Stimulated activated CD4-positive, alpha-beta T cell treated with anti-CD3 and anti-CD28 coated beads, Interleukin-12 subunit alpha, Interleukin-12 subunit beta, amount 100 ng/mL, for 48 hours (primary cell): ENCODE measurements at regions not wholly inside any gene's neighbourhood (a gene's known extent, or its start where the extent isn't known, plus 50 kb on each side); places are given as distances from the start of the nearest gene placed in this dataset.

Experiments
- DNase-seq, 3 donors: peaks; one replicate each; pipeline ENCODE4 v3.0.0-alpha.2; 2020; ENCODE audit warnings: low read depth in 2 of 3, low spot score in 1 of 3

- DNase-seq = no peak
Observed at GRCh38 chr5:88144219-88145001, 124.2 kb downstream of the TMEM161B start.

- DNase-seq = no peak
Observed at GRCh38 chr5:88143693-88144218, 124.9 kb downstream of the TMEM161B start.

- no peak for DNase-seq
Observed at GRCh38 chr5:88142886-88143692, 125.6 kb downstream of the TMEM161B start.

GRCh38 chr5:88142636-88142885 is 126.1 kb downstream of the TMEM161B start:
- no peak for DNase-seq

GRCh38 chr5:88140856-88141752 is 127.5 kb downstream of the TMEM161B start:
- DNase-seq = peak; percentile 75 to 77 (median 76)

- no peak for DNase-seq
Observed at GRCh38 chr5:88140396-88140855, 128.2 kb downstream of the TMEM161B start.

GRCh38 chr5:88130211-88130815 is 138.3 kb downstream of the TMEM161B start:
- DNase-seq = no peak

- DNase-seq = no peak
Observed at GRCh38 chr5:88128813-88129212, 139.8 kb downstream of the TMEM161B start.

- DNase-seq = no peak
Observed at GRCh38 chr5:88119535-88120125, 149.0 kb downstream of the TMEM161B start.

GRCh38 chr5:88118179-88118578 is 150.5 kb downstream of the TMEM161B start:
- DNase-seq = no peak

GRCh38 chr5:88117546-88117945 is 151.1 kb downstream of the TMEM161B start:
- DNase-seq = no peak

- no peak for DNase-seq
Observed at GRCh38 chr5:88116396-88116795, 152.2 kb downstream of the TMEM161B start.

- DNase-seq = no peak
Observed at GRCh38 chr5:88115211-88115610, 153.4 kb downstream of the TMEM161B start.

GRCh38 chr5:88113429-88113828 is 155.2 kb downstream of the TMEM161B start:
- no peak for DNase-seq

GRCh38 chr5:88109818-88110217 is 158.8 kb downstream of the TMEM161B start:
- no peak for DNase-seq

- DNase-seq = no peak
Observed at GRCh38 chr5:88108490-88109279, 160.0 kb downstream of the TMEM161B start.

- no peak for DNase-seq
Observed at GRCh38 chr5:88094906-88095496, 173.6 kb downstream of the TMEM161B start.

GRCh38 chr5:88094403-88094802 is 174.2 kb downstream of the TMEM161B start:
- DNase-seq = no peak

- DNase-seq = no peak
Observed at GRCh38 chr5:88093765-88094164, 174.9 kb downstream of the TMEM161B start.
